Peyer's patch (tissue), 4 donors: ENCODE measurements at regions not wholly inside any gene's neighbourhood (a gene's known extent, or its start where the extent isn't known, plus 50 kb on each side); places are given as distances from the start of the nearest gene placed in this dataset.

ENCODE experiments used
- CTCF ChIP-seq, 6 experiments: fragments of 450-650 bp in 4 of 6; fragments of 200-600 bp in 2 of 6; sonication (generic) in 1 of 6; IDR thresholded peaks; one replicate each; pipeline ENCODE4 v1.5.1; 2017 to 2019; ENCODE audit warnings: antibody characterized with exemption in 6 of 6, mild to moderate bottlenecking in 3 of 6, moderate library complexity in 1 of 6
- POLR2A ChIP-seq, 2 donors: fragments of 450-650 bp; IDR thresholded peaks; one replicate each; pipeline ENCODE4 v1.5.1; 2017; ENCODE audit warnings: antibody characterized with exemption in 2 of 2, mild to moderate bottlenecking in 2 of 2, moderate library complexity in 2 of 2

GRCh38 chr22:49668402-49668801 is 159.3 kb downstream of the BRD1 start:
- TF ChIP-seq POLR2A (IDR thresholded peaks at IDR 0.05) = no peak
- no peak for TF ChIP-seq CTCF (IDR thresholded peaks at IDR 0.05)
